Kasumi-1 (cell line): ENCODE measurements at regions not wholly inside any gene's neighbourhood (a gene's known extent, or its start where the extent isn't known, plus 50 kb on each side); places are given as distances from the start of the nearest gene placed in this dataset.

Experiments used
- DNase-seq, 2 experiments: peaks; one replicate each; lab custom pipeline; 2025; lab: John Stamatoyannopoulos, UW

- no peak for DNase-seq
Observed at GRCh38 chr20:39398656-39399055, 436.5 kb downstream of the DHX35 start.

GRCh38 chr20:39397646-39398045 is 435.5 kb downstream of the DHX35 start:
- no peak for DNase-seq

DNA sequence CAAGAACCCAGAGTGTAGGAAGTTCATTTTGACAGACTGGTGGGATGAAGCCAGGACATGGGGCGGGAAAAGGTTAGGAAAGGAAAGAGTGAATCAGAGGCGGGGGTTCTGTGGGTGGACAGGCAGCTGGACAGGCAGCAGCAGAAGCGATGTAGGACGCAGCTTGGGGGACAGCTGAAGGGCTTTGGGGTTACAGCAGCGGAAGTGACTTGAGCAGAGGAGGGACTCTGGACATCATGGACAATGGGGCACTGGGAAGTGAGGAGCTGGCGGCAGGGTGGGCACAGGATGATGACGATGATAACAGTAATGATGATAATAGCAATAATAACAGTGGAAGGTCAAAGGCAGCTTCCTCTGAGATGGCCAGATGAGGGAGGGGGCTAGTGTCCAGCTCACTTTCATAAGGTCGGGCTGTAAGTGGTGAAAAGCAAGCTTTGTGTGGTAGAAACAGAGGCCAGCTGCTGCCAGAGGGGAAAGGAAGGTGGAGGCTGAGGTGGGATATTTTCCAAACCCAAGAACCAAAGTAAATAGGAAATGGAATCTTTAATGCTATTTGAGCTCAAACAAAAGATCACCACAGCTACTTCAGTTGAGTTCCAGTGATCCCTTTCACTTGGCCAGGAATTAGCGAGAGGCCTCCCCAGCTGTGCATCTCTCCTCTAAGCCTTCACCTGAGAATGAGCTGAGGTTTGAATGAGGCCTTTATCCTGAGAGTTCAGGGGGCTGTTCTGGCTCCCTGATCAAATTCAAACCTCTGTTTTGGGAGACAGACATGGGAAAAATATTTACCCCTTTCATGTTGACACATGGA is 433.5 kb downstream of the DHX35 start:
- no peak for DNase-seq

DNA sequence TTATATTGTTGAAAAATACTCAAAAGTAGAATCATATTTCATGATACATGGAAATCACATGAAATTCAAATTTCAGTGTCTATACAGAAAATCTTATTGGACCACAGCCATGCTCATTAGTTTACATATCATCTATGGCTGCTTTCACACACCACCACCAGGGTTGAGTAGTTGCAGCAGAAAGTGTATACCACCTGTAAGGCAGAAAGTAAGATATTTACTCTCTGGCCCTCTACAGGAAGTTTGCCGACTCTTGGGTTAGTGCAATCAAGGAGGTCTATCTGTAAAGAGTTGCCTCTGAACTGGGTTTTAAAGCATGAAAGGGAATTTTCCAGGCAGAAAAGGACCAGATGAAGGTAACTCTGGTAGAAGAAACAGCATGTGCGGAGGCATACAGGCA is 432.3 kb downstream of the DHX35 start:
- DNase-seq: no peak

GRCh38 chr20:39390186-39390585 is 428.0 kb downstream of the DHX35 start:
- no peak for DNase-seq

DNA sequence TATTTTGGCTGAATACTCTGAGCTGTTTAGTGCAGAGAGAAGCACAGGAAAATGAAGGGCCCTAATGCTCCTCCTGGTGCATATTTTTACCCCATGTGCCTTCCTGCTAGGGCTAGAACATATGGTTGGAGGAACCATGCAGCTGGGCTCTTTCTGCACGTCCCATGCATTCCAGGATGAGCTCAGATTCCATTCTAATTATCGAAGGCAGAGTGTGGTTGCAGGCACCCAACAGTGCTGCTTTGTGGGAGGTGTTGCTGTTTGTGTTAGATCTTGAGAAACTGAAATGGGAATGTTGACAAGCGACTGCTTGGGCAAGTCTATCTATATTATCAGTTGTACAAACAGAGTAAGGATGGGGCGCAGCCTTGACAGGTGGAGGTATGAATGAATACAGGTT is 419.5 kb downstream of the DHX35 start:
- no peak for DNase-seq

DNA sequence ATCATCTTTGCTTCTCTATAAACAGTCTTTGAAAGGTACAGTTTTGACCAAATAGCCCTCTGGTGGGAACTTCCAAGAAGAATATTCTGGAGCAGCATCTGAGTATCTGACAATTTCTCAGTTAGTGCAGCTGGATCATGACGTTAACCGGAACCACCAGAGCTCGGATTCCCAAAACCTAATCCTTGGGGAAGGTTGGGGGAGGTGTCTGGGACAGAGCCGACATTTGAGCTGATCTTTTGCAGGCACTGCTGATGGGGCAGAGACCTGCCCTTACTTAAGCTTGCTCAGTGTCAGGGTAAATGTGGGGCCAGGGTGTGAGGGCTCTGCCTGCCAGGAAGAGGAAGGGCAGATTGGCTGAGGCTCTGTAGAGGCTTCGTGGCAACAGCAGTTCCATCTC is 416.6 kb downstream of the DHX35 start:
- no peak for DNase-seq

- no peak for DNase-seq
Observed at GRCh38 chr20:39376788-39377187, 414.6 kb downstream of the DHX35 start.

- DNase-seq: no peak
Observed at GRCh38 chr20:39364320-39364719, 402.2 kb downstream of the DHX35 start.

- no peak for DNase-seq
Observed at GRCh38 chr20:39359981-39360620, 398.0 kb downstream of the DHX35 start.

GRCh38 chr20:39358052-39358451 is 395.9 kb downstream of the DHX35 start:
- DNase-seq: no peak

- DNase-seq: no peak
Observed at GRCh38 chr20:39356908-39357307, 394.8 kb downstream of the DHX35 start.

GRCh38 chr20:39349240-39349639 is 387.1 kb downstream of the DHX35 start:
- DNase-seq: no peak

DNA sequence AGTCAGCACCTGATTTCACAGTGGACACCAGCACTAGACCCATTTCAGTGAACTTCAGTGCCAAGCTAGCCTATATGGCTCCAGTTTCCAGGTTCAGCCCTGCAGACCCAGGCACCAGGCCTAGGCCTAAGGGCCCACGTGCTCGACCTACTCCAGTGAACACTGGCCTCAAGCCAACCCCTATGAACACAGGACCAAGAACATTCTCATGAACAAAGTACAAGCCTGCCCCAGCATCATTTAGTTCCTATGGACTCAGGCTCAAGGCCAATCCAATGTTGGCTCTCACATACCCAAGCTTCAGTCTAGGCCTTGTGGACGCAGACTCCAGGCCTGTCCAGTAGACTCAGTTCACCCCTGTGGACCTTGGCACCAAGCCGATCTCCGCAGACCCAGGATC is 385.5 kb downstream of the DHX35 start:
- DNase-seq: no peak

DNA sequence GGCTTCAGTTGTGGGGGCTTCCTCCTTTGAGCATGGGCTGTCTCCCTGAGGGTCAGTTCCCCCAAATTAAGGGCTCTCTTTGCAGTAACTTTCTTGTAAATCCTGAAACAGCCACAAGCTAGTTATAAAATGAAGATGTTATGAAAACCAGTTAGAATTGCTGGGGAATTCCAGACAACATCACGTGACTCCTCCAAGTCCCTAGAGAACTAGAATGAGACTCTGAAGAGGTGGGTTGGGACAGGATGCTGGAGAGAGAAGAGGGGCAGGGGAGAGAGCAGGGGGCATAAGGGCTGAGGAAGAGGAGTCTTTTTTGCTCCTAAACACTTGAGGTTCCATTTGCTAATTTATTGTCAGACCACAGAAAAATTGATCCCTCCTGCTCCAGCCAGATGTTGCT is 380.3 kb downstream of the DHX35 start:
- no peak for DNase-seq

- no peak for DNase-seq
Observed at GRCh38 chr20:39338469-39339376, 376.6 kb downstream of the DHX35 start.

- no peak for DNase-seq
Observed at GRCh38 chr20:39333211-39333610, 371.1 kb downstream of the DHX35 start.

GRCh38 chr20:39328347-39328746 is 366.2 kb downstream of the DHX35 start:
- no peak for DNase-seq

- no peak for DNase-seq
Observed at GRCh38 chr20:39326050-39326449, 363.9 kb downstream of the DHX35 start.

GRCh38 chr20:39318911-39319310 is 356.8 kb downstream of the DHX35 start:
- DNase-seq: no peak

DNA sequence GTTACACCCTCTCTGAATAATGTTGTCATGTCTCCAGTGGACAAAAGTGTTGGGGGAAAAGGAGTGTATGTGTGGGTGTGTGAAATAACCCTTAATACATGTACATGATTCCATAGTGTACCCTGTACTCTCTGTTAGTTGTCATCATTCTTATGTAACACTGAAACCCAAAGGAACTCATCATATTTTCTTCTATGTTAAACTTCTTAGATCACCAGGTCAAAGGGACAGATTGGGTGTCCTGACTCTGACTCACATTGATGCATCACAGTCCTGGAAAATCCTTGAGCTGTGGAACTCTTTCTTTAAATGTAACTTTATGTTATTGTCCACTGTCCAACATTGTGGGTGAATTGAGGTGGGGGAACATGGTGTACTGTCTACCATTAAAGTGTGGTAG is 350.5 kb downstream of the DHX35 start:
- no peak for DNase-seq

DNA sequence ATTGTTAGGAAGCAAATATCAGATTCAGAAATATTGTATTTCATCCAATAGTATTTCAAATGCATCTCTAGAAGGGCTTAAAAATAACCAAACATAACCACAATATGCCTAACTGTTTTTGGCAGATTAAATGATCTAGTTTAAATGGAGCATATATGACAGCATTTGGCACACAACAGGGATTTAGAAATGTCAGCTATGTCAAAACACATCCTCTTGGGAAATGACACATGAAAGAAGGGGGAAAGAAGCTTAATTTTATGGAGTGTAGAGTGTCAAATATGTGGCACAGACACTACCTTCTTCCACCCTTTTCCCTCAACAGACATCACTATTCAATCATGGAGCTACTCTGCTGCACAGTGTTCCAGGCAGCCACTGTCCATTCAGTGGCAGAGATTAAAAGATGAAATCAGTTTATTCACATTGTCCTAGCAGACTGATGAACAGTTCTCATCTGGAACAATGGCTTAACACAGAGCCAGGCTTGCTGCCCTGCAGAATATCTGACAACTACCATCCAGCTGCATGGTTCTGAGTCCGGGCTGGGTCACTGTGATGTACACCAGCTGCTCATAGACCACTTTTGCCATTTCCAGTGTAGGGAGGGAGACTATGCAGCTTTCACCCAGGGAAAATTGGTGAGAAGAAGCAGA is 349.8 kb downstream of the DHX35 start:
- no peak for DNase-seq
